Activated CD8-positive, alpha-beta T cell treated with anti-CD3 and anti-CD28 coated beads, Interleukin-2, amount 10 ng/mL, durations not matched to agents 7 days and 5 days (primary cell): ENCODE measurements at regions not wholly inside any gene's neighbourhood (a gene's known extent, or its start where the extent isn't known, plus 50 kb on each side); places are given as distances from the start of the nearest gene placed in this dataset.

Experiments
- ATAC-seq: fragments of 150-1000 bp; cut with Tn5 transposase; one replicate; pipeline ENCODE4 v1.10.0; 2021; ENCODE audit warnings: moderate library complexity
- CTCF ChIA-PET: fragments of 350-600 bp; sonication (Branson Sonifier 250); formaldehyde crosslinking; loops from one replicate; lab custom pipeline; 2021; ENCODE audit warnings: antibody characterized with exemption; lab: Charles Lee
- POLR2A ChIA-PET: fragments of 350-600 bp; sonication (Branson Sonifier 250); formaldehyde crosslinking; loops from one replicate; lab custom pipeline; 2021; ENCODE audit warnings: antibody characterized with exemption; lab: Charles Lee
- DNase-seq: peaks from one replicate; pipeline ENCODE4 v3.0.0-alpha.2; 2020
- H3K27ac Mint-ChIP-seq: one replicate; pipeline ENCODE4 v1.8.0; 2021; ENCODE audit warnings: mild to moderate bottlenecking, mixed read lengths
- H3K27me3 Mint-ChIP-seq: one replicate; pipeline ENCODE4 v1.8.0; 2021; ENCODE audit warnings: low read depth, mixed read lengths
- H3K36me3 Mint-ChIP-seq: one replicate; pipeline ENCODE4 v1.8.0; 2021; ENCODE audit warnings: low read depth, mixed read lengths
- H3K4me1 Mint-ChIP-seq: one replicate; pipeline ENCODE4 v1.8.0; 2021; ENCODE audit warnings: low read depth, mixed read lengths
- H3K4me3 Mint-ChIP-seq: one replicate; pipeline ENCODE4 v1.8.0; 2021; ENCODE audit warnings: mild to moderate bottlenecking, mixed read lengths
- H3K9me3 Mint-ChIP-seq: one replicate; pipeline ENCODE4 v1.8.0; 2022; ENCODE audit warnings: mixed read lengths; ENCODE audit not compliant: insufficient read depth

- H3K9me3 Mint-ChIP-seq: no peaks in the 10 kb centered on the region
- ChIA-PET POLR2A (no interaction called here), CTCF (no interaction called here)
- no peaks in the 10 kb centered on the region for H3K27me3 Mint-ChIP-seq
- ATAC-seq: no peak
- H3K36me3 Mint-ChIP-seq: no peaks in the 10 kb centered on the region
- no peak overlapping the region for H3K4me3 Mint-ChIP-seq
- H3K4me1 Mint-ChIP-seq: no peaks in the 10 kb centered on the region
- no peak overlapping the region for H3K27ac Mint-ChIP-seq
- DNase-seq: no peak
These were observed 273.6 kb downstream of the ETAA1 start for GRCh38 chr2:67670747-67671183.

GRCh38 chr2:67671464-67672450, 274.6 kb downstream of the ETAA1 start:
- Mint-ChIP-seq H3K27me3 (no peaks in the 10 kb centered on the region), H3K4me1 (no peaks in the 10 kb centered on the region), H3K36me3 (no peaks in the 10 kb centered on the region), H3K27ac (no peak overlapping the region), H3K9me3 (no peaks in the 10 kb centered on the region), H3K4me3 (no peak overlapping the region)
- ChIA-PET CTCF (no interaction called here), POLR2A (no interaction called here)
- DNase-seq (no peak), ATAC-seq (no peak)

GRCh38 chr2:67674668-67675067, 277.5 kb downstream of the ETAA1 start:
- DNase-seq: no peak
- no peak for ATAC-seq
- Mint-ChIP-seq H3K9me3 (no peaks in the 10 kb centered on the region), H3K4me1 (no peaks in the 10 kb centered on the region), H3K27me3 (no peaks in the 10 kb centered on the region), H3K36me3 (no peaks in the 10 kb centered on the region), H3K4me3 (no peak overlapping the region), H3K27ac (no peak overlapping the region)
- ChIA-PET CTCF (no interaction called here), POLR2A (no interaction called here)

GRCh38 chr2:67684991-67685390, 287.9 kb downstream of the ETAA1 start:
- CTCF ChIA-PET: no interaction called here

GRCh38 chr2:67686254-67686653, 289.1 kb downstream of the ETAA1 start:
- DNase-seq (no peak), ATAC-seq (no peak)
- POLR2A ChIA-PET: no interaction called here
- CTCF ChIA-PET: no interaction called here
- H3K27me3 Mint-ChIP-seq: no peaks in the 10 kb centered on the region
- H3K27ac Mint-ChIP-seq: no peak overlapping the region
- no peaks in the 10 kb centered on the region for H3K36me3 Mint-ChIP-seq
- no peaks in the 10 kb centered on the region for H3K4me1 Mint-ChIP-seq
- H3K9me3 Mint-ChIP-seq: no peaks in the 10 kb centered on the region
- no peak overlapping the region for H3K4me3 Mint-ChIP-seq

More at GRCh38 chr2:67684991-67685390, 287.9 kb downstream of the ETAA1 start:
- no peaks in the 10 kb centered on the region for H3K36me3 Mint-ChIP-seq
- H3K27ac Mint-ChIP-seq: no peak overlapping the region
- POLR2A ChIA-PET: no interaction called here
- H3K4me1 Mint-ChIP-seq: no peaks in the 10 kb centered on the region
- ATAC-seq (no peak), DNase-seq (no peak)
- no peaks in the 10 kb centered on the region for H3K9me3 Mint-ChIP-seq
- no peaks in the 10 kb centered on the region for H3K27me3 Mint-ChIP-seq
- H3K4me3 Mint-ChIP-seq: no peak overlapping the region

- Mint-ChIP-seq H3K36me3 (no peaks in the 10 kb centered on the region), H3K4me3 (no peak overlapping the region), H3K4me1 (no peaks in the 10 kb centered on the region), H3K27ac (no peak overlapping the region), H3K9me3 (no peaks in the 10 kb centered on the region), H3K27me3 (no peaks in the 10 kb centered on the region)
- CTCF ChIA-PET: no interaction called here
- ATAC-seq (no peak), DNase-seq (no peak)
- POLR2A ChIA-PET: no interaction called here
These were observed 292.1 kb downstream of the ETAA1 start for GRCh38 chr2:67689186-67689585.

GRCh38 chr2:67689651-67690050, 292.5 kb downstream of the ETAA1 start:
- no peaks in the 10 kb centered on the region for H3K4me1 Mint-ChIP-seq
- no peaks in the 10 kb centered on the region for H3K9me3 Mint-ChIP-seq
- no peak overlapping the region for H3K27ac Mint-ChIP-seq
- ATAC-seq (no peak), DNase-seq (no peak)
- H3K27me3 Mint-ChIP-seq: no peaks in the 10 kb centered on the region
- no peak overlapping the region for H3K4me3 Mint-ChIP-seq
- ChIA-PET CTCF (no interaction called here), POLR2A (no interaction called here)
- H3K36me3 Mint-ChIP-seq: no peaks in the 10 kb centered on the region

- Mint-ChIP-seq H3K36me3 (no peaks in the 10 kb centered on the region), H3K27ac (no peak overlapping the region), H3K4me1 (no peaks in the 10 kb centered on the region), H3K9me3 (no peaks in the 10 kb centered on the region), H3K4me3 (no peak overlapping the region), H3K27me3 (no peaks in the 10 kb centered on the region)
- ChIA-PET POLR2A (no interaction called here), CTCF (no interaction called here)
- ATAC-seq: no peak
- DNase-seq: no peak
These were observed 297.3 kb downstream of the ETAA1 start for GRCh38 chr2:67694445-67694844.

GRCh38 chr2:67701011-67701410, 303.9 kb downstream of the ETAA1 start:
- Mint-ChIP-seq H3K4me3 (no peak overlapping the region), H3K9me3 (no peaks in the 10 kb centered on the region), H3K36me3 (no peaks in the 10 kb centered on the region), H3K27ac (no peak overlapping the region), H3K4me1 (no peaks in the 10 kb centered on the region), H3K27me3 (no peaks in the 10 kb centered on the region)
- ATAC-seq: no peak
- CTCF ChIA-PET: no interaction called here
- no peak for DNase-seq
- POLR2A ChIA-PET: no interaction called here

- Mint-ChIP-seq H3K27me3 (no peaks in the 10 kb centered on the region), H3K27ac (no peak overlapping the region), H3K4me3 (no peak overlapping the region), H3K36me3 (no peaks in the 10 kb centered on the region), H3K9me3 (no peaks in the 10 kb centered on the region), H3K4me1 (no peaks in the 10 kb centered on the region)
- POLR2A ChIA-PET: no interaction called here
- CTCF ChIA-PET: no interaction called here
- ATAC-seq: no peak
- DNase-seq: no peak
These were observed 305.2 kb downstream of the ETAA1 start for GRCh38 chr2:67702284-67702683.

- ChIA-PET CTCF (no interaction called here), POLR2A (no interaction called here)
- Mint-ChIP-seq H3K4me3 (no peak overlapping the region), H3K27ac (no peak overlapping the region), H3K9me3 (no peaks in the 10 kb centered on the region), H3K36me3 (no peaks in the 10 kb centered on the region), H3K4me1 (no peaks in the 10 kb centered on the region), H3K27me3 (no peaks in the 10 kb centered on the region)
- no peak for DNase-seq
- ATAC-seq: no peak
These were observed 305.8 kb downstream of the ETAA1 start for GRCh38 chr2:67702937-67703336.

GRCh38 chr2:67706082-67706481, 308.9 kb downstream of the ETAA1 start:
- H3K4me1 Mint-ChIP-seq: no peaks in the 10 kb centered on the region
- no peak overlapping the region for H3K4me3 Mint-ChIP-seq
- ATAC-seq: no peak
- POLR2A ChIA-PET: no interaction called here
- H3K36me3 Mint-ChIP-seq: no peaks in the 10 kb centered on the region
- H3K9me3 Mint-ChIP-seq: no peaks in the 10 kb centered on the region
- no peak overlapping the region for H3K27ac Mint-ChIP-seq
- CTCF ChIA-PET: no interaction called here
- no peak for DNase-seq
- H3K27me3 Mint-ChIP-seq: no peaks in the 10 kb centered on the region
